ENCODE measurements at regions not wholly inside any gene's neighbourhood (a gene's known extent, or its start where the extent isn't known, plus 50 kb on each side); places are given as distances from the start of the nearest gene placed in this dataset.

- 70 to 78% methylated on average over 6 of the region's 6 CpGs for WGBS, 2 donors
- TF ChIP-seq CTCF (IDR thresholded peaks at IDR 0.05), result no peak
- H3K27me3 ChIP-seq, result peaks cover 0 to 2% (median 0%) of the 10 kb centered on the region in 7 donors
- no peak for ATAC-seq
- no peak overlapping the region for H3K4me3 ChIP-seq
- H3K9me3 ChIP-seq, result no peaks in the 10 kb centered on the region
- H3K36me3 ChIP-seq, result no peaks in the 10 kb centered on the region
- H3K4me1 ChIP-seq, result peaks cover 0 to 6% (median 0%) of the 10 kb centered on the region in 9 donors
- intact Hi-C loops (cut with DNase I), result no loop called here
- H3K27ac ChIP-seq, result no peak overlapping the region
- DNase-seq, result no peak
Observed at GRCh38 chr7:11221984-11222383, 248.3 kb downstream of the PHF14 start.

- no peak for ATAC-seq
- H3K4me1 ChIP-seq, result peaks cover 0 to 18% (median 12%) of the 10 kb centered on the region in 9 donors
- intact Hi-C loops (cut with DNase I), result no loop called here
- H3K36me3 ChIP-seq, result no peaks in the 10 kb centered on the region
- no peaks in the 10 kb centered on the region for H3K9me3 ChIP-seq
- no peak for TF ChIP-seq CTCF (IDR thresholded peaks at IDR 0.05)
- peaks cover 0 to 2% (median 0%) of the 10 kb centered on the region in 7 donors for H3K27me3 ChIP-seq
- no peak overlapping the region for H3K4me3 ChIP-seq
- no peak overlapping the region for H3K27ac ChIP-seq
- no peak for DNase-seq
Observed at GRCh38 chr7:11224535-11224934, 250.9 kb downstream of the PHF14 start.

GRCh38 chr7:11228515-11228914, 254.8 kb downstream of the PHF14 start:
- Histone ChIP-seq H3K4me3 (no peak overlapping the region), H3K4me1 (peaks cover 0 to 18% (median 9%) of the 10 kb centered on the region in 9 donors), H3K27ac (peak overlapping the region in 1 of 10 donors; percentile 19), H3K9me3 (no peaks in the 10 kb centered on the region), H3K36me3 (no peaks in the 10 kb centered on the region), H3K27me3 (no peaks in the 10 kb centered on the region)
- intact Hi-C loops (cut with DNase I), result no loop called here
- WGBS, 2 donors, result 10 to 16% methylated on average over 2 of the region's 2 CpGs
- ATAC-seq (peak in 7 of 8 donors; percentile 58 to 96 (median 87)), DNase-seq (peak; percentile 55 to 63)
- TF ChIP-seq CTCF (IDR thresholded peaks at IDR 0.05), result no peak

GRCh38 chr7:11231190-11231589, 257.5 kb downstream of the PHF14 start:
- H3K4me3 ChIP-seq, result no peak overlapping the region
- no peaks in the 10 kb centered on the region for H3K27me3 ChIP-seq
- H3K9me3 ChIP-seq, result no peaks in the 10 kb centered on the region
- H3K27ac ChIP-seq, result no peak overlapping the region
- TF ChIP-seq CTCF (IDR thresholded peaks at IDR 0.05), result no peak
- intact Hi-C loops (cut with DNase I), result no loop called here
- DNase-seq, result no peak
- peaks cover 0 to 18% (median 9%) of the 10 kb centered on the region in 9 donors for H3K4me1 ChIP-seq
- 24 to 77% methylated on average over 1 of the region's 1 CpG for WGBS, 2 donors
- no peaks in the 10 kb centered on the region for H3K36me3 ChIP-seq
- no peak for ATAC-seq
